GM19043 (cell line): ENCODE measurements at regions not wholly inside any gene's neighbourhood (a gene's known extent, or its start where the extent isn't known, plus 50 kb on each side); places are given as distances from the start of the nearest gene placed in this dataset.
"Not testable (repeated sequence)": the region's sequence is repeated elsewhere in the genome, so short reads cannot be mapped to it uniquely, and the experiment has no call there.

Source experiments
- ATAC-seq: cut with Tn5 transposase; IDR thresholded peaks from one replicate; pipeline ENCODE4 v1.9.1; 2021; ENCODE audit warnings: low read depth; ENCODE audit not compliant: unreplicated experiment

- no peak for ATAC-seq
These were observed 131.9 kb upstream of the ZC3H12C start for GRCh38 chr11:109961261-109961660.

- no peak for ATAC-seq
These were observed 130.1 kb upstream of the ZC3H12C start for GRCh38 chr11:109963101-109963500.

GRCh38 chr11:109964487-109964886 lies 128.7 kb upstream of the ZC3H12C start:
- ATAC-seq, result no peak

- not testable (repeated sequence) for ATAC-seq
These were observed 127.7 kb upstream of the ZC3H12C start for GRCh38 chr11:109965445-109965844.

- ATAC-seq, result not testable (repeated sequence)
These were observed 127.3 kb upstream of the ZC3H12C start for GRCh38 chr11:109965926-109966325.

DNA sequence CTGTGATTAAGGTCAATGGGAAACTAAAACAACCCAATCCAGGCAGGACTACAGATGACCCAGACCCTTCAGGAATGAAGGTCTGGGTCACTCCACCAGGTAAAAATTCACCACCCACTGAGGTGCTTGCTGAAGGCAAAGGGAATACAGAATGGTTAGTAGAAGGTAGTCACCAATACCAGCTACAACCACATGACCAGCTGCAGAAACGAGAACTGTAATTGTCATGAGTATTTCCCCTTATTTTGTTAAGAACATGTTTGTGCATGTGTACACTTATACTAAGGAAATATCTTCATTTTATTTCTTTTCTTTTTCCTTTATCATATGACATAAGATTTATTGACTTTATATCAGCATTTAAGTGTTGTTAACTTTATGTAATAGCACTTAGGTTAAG lies 126.1 kb upstream of the ZC3H12C start:
- ATAC-seq, result not testable (repeated sequence)

GRCh38 chr11:109968299-109968698 lies 124.9 kb upstream of the ZC3H12C start:
- ATAC-seq, result no peak

DNA sequence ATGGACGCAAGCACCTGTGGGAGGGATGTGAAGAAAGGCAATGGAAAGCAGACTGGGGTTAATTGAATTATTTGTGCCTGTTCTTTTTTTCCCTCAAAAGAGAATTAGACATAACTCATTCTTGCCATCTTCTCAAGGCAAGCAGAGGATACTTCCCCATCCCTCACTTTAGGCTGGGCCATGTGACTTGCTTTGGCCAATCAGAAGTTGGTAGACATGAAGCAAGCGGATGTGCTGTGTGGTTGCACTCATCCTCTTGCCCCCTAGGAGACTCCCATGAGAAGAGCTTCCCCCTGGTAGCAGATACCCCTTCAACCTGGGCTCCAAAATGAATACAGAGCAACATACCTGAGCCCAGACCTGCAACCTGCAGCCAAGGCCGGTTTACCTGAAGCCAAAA lies 124.4 kb upstream of the ZC3H12C start:
- no peak for ATAC-seq

GRCh38 chr11:109970516-109971183 lies 122.5 kb upstream of the ZC3H12C start:
- ATAC-seq, result peak; percentile 61

DNA sequence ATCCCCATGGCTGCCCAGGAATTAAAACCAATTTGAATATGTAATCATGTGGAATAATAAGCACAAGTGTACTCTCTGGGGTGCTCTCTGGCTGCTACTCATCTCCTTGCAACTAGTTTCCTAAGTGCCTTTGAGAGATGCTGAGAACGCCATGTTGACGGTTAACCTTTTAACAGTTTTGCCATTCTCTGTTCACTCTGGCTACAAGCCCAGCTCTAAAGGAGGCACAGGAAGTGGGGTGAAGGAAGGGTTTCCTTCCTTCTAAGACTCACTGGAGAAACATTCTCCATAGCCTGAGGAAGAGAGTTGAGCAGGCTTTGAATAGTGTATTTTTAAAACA lies 122.0 kb upstream of the ZC3H12C start:
- no peak for ATAC-seq

DNA sequence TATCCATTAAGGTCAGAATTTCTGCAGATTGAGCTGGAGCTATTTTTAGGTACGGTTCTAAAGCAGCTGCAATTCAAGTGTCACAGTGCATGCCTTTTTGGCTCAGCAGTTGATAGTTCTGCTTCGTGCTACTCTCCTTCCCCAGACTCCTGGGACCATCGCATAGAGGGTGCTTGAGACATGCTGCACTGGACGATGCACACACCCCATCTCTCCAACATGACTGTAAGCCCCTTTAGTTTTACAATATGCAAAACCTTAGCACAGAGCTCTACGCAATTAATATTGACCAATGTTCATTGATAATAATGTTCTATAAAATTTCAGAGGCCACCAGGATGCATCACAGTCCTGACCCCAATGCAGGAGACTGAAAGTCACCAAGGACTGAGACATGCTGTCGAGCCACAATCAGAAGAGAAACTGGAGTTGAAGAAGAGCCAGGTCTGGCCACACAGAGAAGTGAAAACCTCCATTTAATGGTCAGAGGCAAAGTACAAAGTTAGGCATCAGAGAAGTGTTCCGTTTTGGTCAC lies 120.9 kb upstream of the ZC3H12C start:
- ATAC-seq, result peak; percentile 57

GRCh38 chr11:109972939-109973338 lies 120.3 kb upstream of the ZC3H12C start:
- ATAC-seq, result no peak

- ATAC-seq, result no peak
These were observed 119.7 kb upstream of the ZC3H12C start for GRCh38 chr11:109973486-109973885.

GRCh38 chr11:109974523-109974922 lies 118.7 kb upstream of the ZC3H12C start:
- ATAC-seq, result no peak

- no peak for ATAC-seq
These were observed 114.3 kb upstream of the ZC3H12C start for GRCh38 chr11:109978895-109979294.

DNA sequence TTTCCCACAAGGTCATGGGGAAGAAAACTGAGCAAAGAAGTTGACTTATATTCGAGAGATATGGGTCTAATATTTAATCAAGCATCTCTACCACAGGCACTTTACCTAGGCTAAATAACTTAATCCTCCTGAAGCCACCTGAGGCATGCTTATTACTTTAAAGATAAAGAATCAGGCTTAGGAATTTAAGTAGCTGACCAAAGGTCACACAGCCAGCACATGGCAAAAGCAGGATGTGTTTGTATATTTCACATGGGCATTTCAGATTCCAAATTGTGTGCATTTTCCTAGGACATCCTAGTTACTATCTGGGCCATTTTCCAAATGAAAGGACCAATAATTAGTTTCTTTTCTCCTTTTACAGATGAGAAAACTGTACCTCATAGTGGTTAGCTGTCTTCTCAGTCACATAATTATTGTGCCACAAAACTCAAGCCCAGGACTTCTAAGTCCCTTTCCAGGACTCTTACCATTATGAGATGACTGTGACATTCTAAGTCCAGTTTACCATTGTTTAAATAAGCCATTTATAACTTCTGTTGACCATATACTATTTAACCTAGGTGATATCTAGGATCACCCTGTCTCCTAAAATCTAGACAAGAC lies 112.1 kb upstream of the ZC3H12C start:
- ATAC-seq, result no peak

- no peak for ATAC-seq
These were observed 109.8 kb upstream of the ZC3H12C start for GRCh38 chr11:109983358-109983757.

GRCh38 chr11:109984634-109985289 lies 108.4 kb upstream of the ZC3H12C start:
- peak; percentile 96 for ATAC-seq

DNA sequence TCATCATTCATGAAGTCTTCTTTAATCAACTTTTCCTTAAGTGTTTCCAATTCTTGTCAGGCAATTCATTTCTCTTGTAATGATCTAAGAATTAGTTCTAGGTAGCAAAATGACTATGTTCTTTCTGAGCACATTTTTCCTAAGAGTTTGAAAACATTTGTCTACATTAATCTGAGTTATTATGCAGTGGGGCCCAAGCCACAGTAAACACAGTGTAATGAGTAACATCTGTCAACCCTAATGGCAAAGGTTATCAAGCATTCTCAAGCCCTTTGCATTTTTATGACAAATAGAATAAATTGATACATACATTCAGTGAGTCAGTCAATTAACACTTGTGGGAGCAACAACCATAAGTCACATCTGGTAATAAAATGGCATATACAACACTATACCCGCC lies 106.7 kb upstream of the ZC3H12C start:
- ATAC-seq, result no peak

- ATAC-seq, result no peak
These were observed 101.4 kb upstream of the ZC3H12C start for GRCh38 chr11:109991835-109992234.

DNA sequence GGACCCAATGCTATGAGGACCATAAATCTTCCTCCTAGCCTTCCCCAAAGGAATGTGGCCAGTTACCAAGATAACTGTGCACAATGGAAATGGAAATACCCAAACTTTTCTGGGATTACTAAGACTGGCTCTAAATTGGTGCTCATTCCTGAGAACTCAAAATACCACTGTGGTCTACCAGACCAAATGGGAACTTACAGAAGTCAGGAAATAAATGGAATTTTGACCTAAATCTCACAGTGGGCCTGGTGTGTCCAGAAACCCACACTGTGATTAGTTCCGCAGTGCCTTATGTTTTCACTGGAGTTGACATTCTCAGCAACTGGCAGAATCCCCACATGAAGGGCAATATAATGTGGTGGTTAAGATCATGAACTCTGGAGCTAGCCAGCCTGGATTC lies 99.4 kb upstream of the ZC3H12C start:
- ATAC-seq, result no peak

GRCh38 chr11:109994907-109995306 lies 98.3 kb upstream of the ZC3H12C start:
- no peak for ATAC-seq
